NB4 (cell line): ENCODE measurements at regions not wholly inside any gene's neighbourhood (a gene's known extent, or its start where the extent isn't known, plus 50 kb on each side); places are given as distances from the start of the nearest gene placed in this dataset.

Experiments
- DNase-seq: peaks from one replicate; pipeline ENCODE4 v3.0.0; 2010; ENCODE audit warnings: low read depth
- H3K4me3 ChIP-seq: one replicate; pipeline ENCODE4 v1.5.1; 2011; ENCODE audit warnings: mild to moderate bottlenecking, low read depth, low read length, moderate library complexity
- MAX ChIP-seq: IDR thresholded peaks from 2 replicates; pipeline ENCODE4 v1.6.1; 2011; ENCODE audit warnings: low read depth, low read length
- MYC ChIP-seq: IDR thresholded peaks from 2 replicates; pipeline ENCODE4 v1.6.1; 2011; ENCODE audit warnings: low read depth, low read length
- POLR2A ChIP-seq: IDR thresholded peaks from 2 replicates; pipeline ENCODE4 v1.6.1; 2011; ENCODE audit warnings: mild to moderate bottlenecking; ENCODE audit not compliant: insufficient read length; ENCODE audit errors: extremely low read depth
- TF ChIP-seq, protein P1 (sequence below): IDR thresholded peaks from one replicate; pipeline ENCODE4 v1.5.1; 2012; ENCODE audit warnings: low read depth, low read length

DNA sequence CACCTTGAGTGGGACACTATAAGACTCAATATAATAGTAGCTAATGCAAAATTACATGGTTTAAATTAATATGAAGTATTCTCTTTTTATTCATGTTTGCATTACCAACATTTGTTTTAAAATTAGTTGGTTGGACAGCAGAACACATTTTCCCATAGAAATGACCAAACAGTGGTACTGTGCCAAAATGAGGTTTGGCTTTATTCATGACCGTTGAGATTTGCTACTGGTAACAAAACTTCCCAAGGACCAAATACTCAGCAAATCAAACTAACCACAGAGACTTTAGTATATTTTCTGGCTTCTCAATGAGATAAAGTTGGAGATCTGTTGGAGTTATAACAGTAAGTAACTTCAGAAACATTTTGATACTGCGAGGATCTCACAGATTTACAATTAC lies 637.8 kb upstream of the MEF2C start:
- TF ChIP-seq, protein P1, sequence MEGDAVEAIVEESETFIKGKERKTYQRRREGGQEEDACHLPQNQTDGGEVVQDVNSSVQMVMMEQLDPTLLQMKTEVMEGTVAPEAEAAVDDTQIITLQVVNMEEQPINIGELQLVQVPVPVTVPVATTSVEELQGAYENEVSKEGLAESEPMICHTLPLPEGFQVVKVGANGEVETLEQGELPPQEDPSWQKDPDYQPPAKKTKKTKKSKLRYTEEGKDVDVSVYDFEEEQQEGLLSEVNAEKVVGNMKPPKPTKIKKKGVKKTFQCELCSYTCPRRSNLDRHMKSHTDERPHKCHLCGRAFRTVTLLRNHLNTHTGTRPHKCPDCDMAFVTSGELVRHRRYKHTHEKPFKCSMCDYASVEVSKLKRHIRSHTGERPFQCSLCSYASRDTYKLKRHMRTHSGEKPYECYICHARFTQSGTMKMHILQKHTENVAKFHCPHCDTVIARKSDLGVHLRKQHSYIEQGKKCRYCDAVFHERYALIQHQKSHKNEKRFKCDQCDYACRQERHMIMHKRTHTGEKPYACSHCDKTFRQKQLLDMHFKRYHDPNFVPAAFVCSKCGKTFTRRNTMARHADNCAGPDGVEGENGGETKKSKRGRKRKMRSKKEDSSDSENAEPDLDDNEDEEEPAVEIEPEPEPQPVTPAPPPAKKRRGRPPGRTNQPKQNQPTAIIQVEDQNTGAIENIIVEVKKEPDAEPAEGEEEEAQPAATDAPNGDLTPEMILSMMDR: no peak
- TF ChIP-seq POLR2A (no peak), MAX (no peak), MYC (no peak)
- H3K4me3 ChIP-seq: no peak overlapping the region
- DNase-seq: no peak

DNA sequence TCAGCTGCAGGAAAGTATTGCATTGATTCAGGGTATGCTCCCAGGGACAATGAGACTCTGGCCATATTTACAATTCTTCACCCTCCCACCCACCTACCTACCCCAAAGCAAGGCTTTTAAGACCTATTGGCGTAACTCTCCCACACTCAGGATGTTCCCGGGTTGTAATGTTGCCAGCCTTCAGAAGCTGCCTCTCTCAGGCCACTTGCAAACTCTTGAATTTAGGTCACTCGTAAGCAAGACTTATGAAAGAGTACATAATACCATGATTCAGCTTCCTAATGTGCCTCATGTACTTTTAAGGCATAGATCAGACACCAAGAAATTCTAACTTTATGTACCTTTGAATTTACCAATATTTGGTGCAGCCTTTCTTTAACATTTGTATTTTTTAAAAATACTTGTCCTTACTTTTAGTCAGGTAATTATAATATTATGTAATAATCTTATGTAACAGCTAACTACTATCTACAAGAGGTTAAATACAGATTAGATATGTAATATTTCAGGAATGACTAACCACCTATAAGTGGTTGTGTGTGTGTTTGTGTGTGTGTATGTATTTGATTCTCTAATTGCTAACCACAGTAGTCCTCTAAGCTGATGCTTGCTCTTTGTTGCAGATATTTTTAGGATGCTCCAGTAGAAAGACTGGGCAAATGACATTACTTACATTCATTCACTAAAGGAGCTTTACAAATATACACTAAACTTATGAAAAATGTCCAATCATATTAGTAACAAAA lies 630.5 kb upstream of the MEF2C start:
- TF ChIP-seq MYC (no peak), MAX (no peak), POLR2A (no peak)
- TF ChIP-seq, protein P1: no peak
- DNase-seq: no peak
- no peak overlapping the region for H3K4me3 ChIP-seq

DNA sequence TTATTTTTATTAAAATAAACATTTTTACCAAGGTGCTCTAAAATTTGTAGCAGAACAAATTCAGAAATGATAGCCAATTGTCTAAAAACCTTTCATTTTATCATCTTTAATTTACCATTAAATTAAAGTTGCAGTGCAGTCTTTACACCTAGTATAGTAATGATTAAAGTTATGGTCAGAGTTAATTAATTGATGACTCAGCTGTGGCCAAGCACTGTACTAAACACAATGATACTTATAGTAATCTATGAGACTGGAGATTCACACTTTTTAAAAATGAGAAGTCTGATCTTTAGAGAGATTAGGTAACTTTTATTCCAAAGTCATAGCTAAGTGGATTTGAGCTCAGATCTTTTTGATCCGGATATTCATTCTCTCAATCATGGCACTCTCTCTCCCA lies 621.1 kb upstream of the MEF2C start:
- no peak for DNase-seq
- no peak overlapping the region for H3K4me3 ChIP-seq
- TF ChIP-seq MYC (no peak), POLR2A (no peak), MAX (no peak)
- TF ChIP-seq, protein P1: no peak

DNA sequence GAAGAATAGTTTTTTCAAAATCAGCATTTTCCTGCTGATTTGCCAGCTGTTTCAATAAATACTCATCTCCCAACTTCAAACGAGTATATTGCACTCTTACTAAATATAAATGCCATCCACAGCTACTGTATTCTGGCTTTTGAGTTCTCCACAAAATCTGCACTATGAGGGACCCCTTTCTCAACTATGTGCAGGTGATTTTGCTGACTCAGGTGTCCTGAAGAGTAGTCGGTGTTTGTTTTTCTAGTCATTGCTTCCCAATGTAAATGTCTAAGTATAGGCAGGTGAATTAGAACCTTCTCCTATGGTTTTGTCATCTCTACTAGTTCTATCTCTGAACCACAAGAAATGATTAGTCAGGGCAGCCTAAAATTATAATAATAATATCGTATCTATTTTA lies 616.8 kb upstream of the MEF2C start:
- TF ChIP-seq MYC: no peak
- no peak for TF ChIP-seq MAX
- no peak for DNase-seq
- H3K4me3 ChIP-seq: no peak overlapping the region

GRCh38 chr5:89498699-89499098 lies 615.7 kb upstream of the MEF2C start:
- no peak for DNase-seq
- no peak overlapping the region for H3K4me3 ChIP-seq
- TF ChIP-seq MAX (no peak), MYC (no peak), POLR2A (no peak)
- TF ChIP-seq, protein P1: no peak

DNA sequence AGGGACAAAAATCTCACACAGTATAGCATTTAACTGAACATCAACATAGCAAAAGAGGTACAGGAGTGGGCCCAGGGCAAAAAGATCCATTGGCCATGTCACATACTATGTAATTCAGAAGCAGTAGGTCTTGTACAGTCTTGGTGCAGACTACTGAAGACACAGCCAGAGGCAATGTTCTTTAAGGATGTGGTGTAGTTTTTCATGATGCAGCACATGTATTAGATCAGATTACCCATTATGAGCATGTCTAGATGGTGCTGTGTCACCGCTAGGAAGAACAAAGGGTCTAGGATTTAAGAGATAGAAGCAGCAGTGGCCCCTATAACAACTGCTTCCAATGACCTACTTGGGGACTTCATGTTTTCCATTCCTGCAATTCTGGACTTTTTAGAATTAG lies 610.4 kb upstream of the MEF2C start:
- TF ChIP-seq POLR2A (no peak), MAX (no peak), MYC (no peak)
- TF ChIP-seq, protein P1: no peak
- DNase-seq: no peak
- H3K4me3 ChIP-seq: no peak overlapping the region
